Endothelial cell (in vitro differentiated cells): ENCODE measurements at regions not wholly inside any gene's neighbourhood (a gene's known extent, or its start where the extent isn't known, plus 50 kb on each side); places are given as distances from the start of the nearest gene placed in this dataset.

ENCODE experiments used
- DNase-seq: peaks from one replicate; pipeline ENCODE4 v3.0.0; 2021; ENCODE audit warnings: low spot score
- H3K27ac Mint-ChIP-seq: one replicate; pipeline ENCODE4 v1.8.0; 2021; ENCODE audit warnings: mixed read lengths, inconsistent platforms; ENCODE audit not compliant: unreplicated experiment
- H3K27me3 Mint-ChIP-seq: one replicate; pipeline ENCODE4 v1.8.0; 2021; ENCODE audit warnings: mild to moderate bottlenecking, moderate library complexity, mixed read lengths, inconsistent platforms; ENCODE audit not compliant: unreplicated experiment
- H3K36me3 Mint-ChIP-seq: one replicate; pipeline ENCODE4 v1.8.0; 2021; ENCODE audit warnings: mild to moderate bottlenecking, low read depth, mixed read lengths, inconsistent platforms; ENCODE audit not compliant: unreplicated experiment
- H3K4me1 Mint-ChIP-seq: one replicate; pipeline ENCODE4 v1.8.0; 2021; ENCODE audit warnings: mild to moderate bottlenecking, mixed read lengths, inconsistent platforms; ENCODE audit not compliant: unreplicated experiment
- H3K4me3 Mint-ChIP-seq: one replicate; pipeline ENCODE4 v1.8.0; 2021; ENCODE audit warnings: mild to moderate bottlenecking, mixed read lengths, inconsistent platforms; ENCODE audit not compliant: unreplicated experiment
- H3K9me3 Mint-ChIP-seq: one replicate; pipeline ENCODE4 v1.8.0; 2021; ENCODE audit warnings: mixed read lengths, inconsistent platforms; ENCODE audit not compliant: unreplicated experiment
- CTCF ChIP-seq: fragments of 200-600 bp; sonication (generic); IDR thresholded peaks from one replicate; pipeline ENCODE4 v1.5.0; 2021; ENCODE audit warnings: antibody characterized with exemption; ENCODE audit not compliant: unreplicated experiment

- Mint-ChIP-seq H3K36me3 (no peaks in the 10 kb centered on the region), H3K27me3 (no peaks in the 10 kb centered on the region), H3K4me1 (peaks cover 13% of the 10 kb centered on the region), H3K27ac (no peak overlapping the region), H3K4me3 (no peak overlapping the region), H3K9me3 (no peaks in the 10 kb centered on the region)
- no peak for TF ChIP-seq CTCF
- DNase-seq = no peak
Observed at GRCh38 chr9:108621991-108622855, 233.6 kb downstream of the ACTL7B start.

GRCh38 chr9:108620767-108621166, 235.0 kb downstream of the ACTL7B start:
- Mint-ChIP-seq H3K4me3 (no peak overlapping the region), H3K36me3 (no peaks in the 10 kb centered on the region), H3K4me1 (peaks cover 13% of the 10 kb centered on the region), H3K9me3 (no peaks in the 10 kb centered on the region), H3K27me3 (peaks cover 5% of the 10 kb centered on the region), H3K27ac (no peak overlapping the region)
- no peak for TF ChIP-seq CTCF
- DNase-seq = no peak

- H3K4me3 Mint-ChIP-seq = no peak overlapping the region
- no peaks in the 10 kb centered on the region for H3K36me3 Mint-ChIP-seq
- DNase-seq = no peak
- H3K27ac Mint-ChIP-seq = no peak overlapping the region
- H3K27me3 Mint-ChIP-seq = peaks cover 5% of the 10 kb centered on the region
- no peak for TF ChIP-seq CTCF
- no peaks in the 10 kb centered on the region for H3K9me3 Mint-ChIP-seq
- peaks cover 13% of the 10 kb centered on the region for H3K4me1 Mint-ChIP-seq
Observed at GRCh38 chr9:108618906-108619550, 236.8 kb downstream of the ACTL7B start.

GRCh38 chr9:108617676-108618075, 238.1 kb downstream of the ACTL7B start:
- Mint-ChIP-seq H3K27ac (no peak overlapping the region), H3K9me3 (no peaks in the 10 kb centered on the region), H3K36me3 (no peaks in the 10 kb centered on the region), H3K27me3 (peaks cover 5% of the 10 kb centered on the region), H3K4me1 (peaks cover 13% of the 10 kb centered on the region), H3K4me3 (no peak overlapping the region)
- no peak for TF ChIP-seq CTCF
- DNase-seq = no peak

DNA sequence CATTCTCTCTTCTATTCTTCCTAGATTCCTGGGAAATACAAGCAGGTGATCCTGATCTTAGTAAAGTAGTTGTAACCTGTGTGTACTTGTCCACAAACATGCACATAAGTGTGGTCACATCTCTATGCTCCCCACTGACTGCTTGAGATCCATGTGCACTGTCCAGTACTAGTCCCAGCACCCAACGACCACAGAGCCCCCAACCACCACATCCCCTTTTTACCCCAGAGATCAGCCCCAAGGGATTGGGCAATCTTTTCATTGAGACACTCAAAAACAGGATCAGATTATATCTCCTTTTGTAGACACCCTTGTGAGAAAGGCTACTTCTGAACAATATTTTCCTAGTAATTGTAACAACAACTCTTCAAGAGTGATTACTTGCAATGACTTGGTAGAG, 240.6 kb downstream of the ACTL7B start:
- peaks cover 2% of the 10 kb centered on the region for H3K4me1 Mint-ChIP-seq

More for the DNA sequence above, 240.6 kb downstream of the ACTL7B start:
- no peak for DNase-seq
- peaks cover 7% of the 10 kb centered on the region for H3K27me3 Mint-ChIP-seq
- H3K27ac Mint-ChIP-seq = no peak overlapping the region
- no peak overlapping the region for H3K4me3 Mint-ChIP-seq
- TF ChIP-seq CTCF = no peak
- H3K36me3 Mint-ChIP-seq = no peaks in the 10 kb centered on the region
- no peaks in the 10 kb centered on the region for H3K9me3 Mint-ChIP-seq
